Natural killer cell (primary cell): ENCODE measurements at regions not wholly inside any gene's neighbourhood (a gene's known extent, or its start where the extent isn't known, plus 50 kb on each side); places are given as distances from the start of the nearest gene placed in this dataset.

Source experiments
- ATAC-seq, 3 donors: fragments of 150-1000 bp in 2 of 3; fragments of 200-7000 bp in 1 of 3; cut with Tn5 transposase; 1 replicate in 1 of 3; 2 replicates in 2 of 3; pipeline ENCODE4 v1.10.0; 2021; ENCODE audit warnings: mild to moderate bottlenecking in 2 of 3, moderate library complexity in 2 of 3
- DNase-seq, 2 donors: peaks; one replicate each; pipeline versions ENCODE4 v3.0.0 to v3.0.0-alpha.2; 2013 to 2021; ENCODE audit warnings: mixed read lengths in 1 of 2
- H3K27ac ChIP-seq: one replicate; pipeline ENCODE4 v1.5.1; 2013; ENCODE audit warnings: mild to moderate bottlenecking, low read length
- H3K27me3 ChIP-seq: one replicate; pipeline ENCODE4 v1.6.1; 2013; ENCODE audit warnings: low read length; ENCODE audit not compliant: control insufficient read depth, insufficient read depth
- H3K36me3 ChIP-seq: one replicate; pipeline ENCODE4 v1.6.1; 2013; ENCODE audit warnings: low read length; ENCODE audit not compliant: control insufficient read depth, insufficient read depth
- H3K4me1 ChIP-seq: one replicate; pipeline ENCODE4 v1.6.1; 2013; ENCODE audit warnings: low read length; ENCODE audit not compliant: control insufficient read depth, insufficient read depth
- H3K4me3 ChIP-seq: one replicate; pipeline ENCODE4 v1.5.1; 2013; ENCODE audit warnings: low read length
- H3K9me3 ChIP-seq: one replicate; pipeline ENCODE4 v1.6.1; 2013; ENCODE audit warnings: low read length; ENCODE audit not compliant: control insufficient read depth, insufficient read depth
- H3K27ac Mint-ChIP-seq, 2 donors: one replicate each; pipeline ENCODE4 v1.8.0; 2022; ENCODE audit warnings: mild to moderate bottlenecking in 2 of 2, mixed read lengths in 2 of 2, moderate library complexity in 1 of 2
- H3K27me3 Mint-ChIP-seq, 2 donors: one replicate each; pipeline ENCODE4 v1.8.0; 2022; ENCODE audit warnings: low read depth in 2 of 2, mixed read lengths in 2 of 2
- H3K36me3 Mint-ChIP-seq: one replicate; pipeline ENCODE4 v1.8.0; 2022; ENCODE audit warnings: mixed read lengths
- H3K4me1 Mint-ChIP-seq, 2 donors: one replicate each; pipeline ENCODE4 v1.8.0; 2022; ENCODE audit warnings: mixed read lengths in 2 of 2
- H3K4me3 Mint-ChIP-seq: one replicate; pipeline ENCODE4 v1.8.0; 2022; ENCODE audit warnings: mild to moderate bottlenecking, moderate library complexity, mixed read lengths
- H3K9me3 Mint-ChIP-seq, 2 donors: one replicate each; pipeline ENCODE4 v1.8.0; 2022; ENCODE audit warnings: mixed read lengths in 2 of 2
- WGBS: methylation state at CpG from one replicate; pipeline ENCODE4 v1.1.7; 2013; ENCODE audit warnings: missing lambda C conversion rate; ENCODE audit not compliant: insufficient coverage; 5-methylcytosine and 5-hydroxymethylcytosine counted together
- intact Hi-C: fragments of 100-400 bp; cut with micrococcal nuclease; formaldehyde crosslinking; loops from one replicate; pipeline ENCODE4 v1.14.2; 2022
- TF ChIP-seq, protein P1 (sequence below): fragments of 200-600 bp; IDR thresholded peaks from one replicate; pipeline ENCODE4 v1.8.0; 2022; ENCODE audit warnings: antibody characterized with exemption

DNA sequence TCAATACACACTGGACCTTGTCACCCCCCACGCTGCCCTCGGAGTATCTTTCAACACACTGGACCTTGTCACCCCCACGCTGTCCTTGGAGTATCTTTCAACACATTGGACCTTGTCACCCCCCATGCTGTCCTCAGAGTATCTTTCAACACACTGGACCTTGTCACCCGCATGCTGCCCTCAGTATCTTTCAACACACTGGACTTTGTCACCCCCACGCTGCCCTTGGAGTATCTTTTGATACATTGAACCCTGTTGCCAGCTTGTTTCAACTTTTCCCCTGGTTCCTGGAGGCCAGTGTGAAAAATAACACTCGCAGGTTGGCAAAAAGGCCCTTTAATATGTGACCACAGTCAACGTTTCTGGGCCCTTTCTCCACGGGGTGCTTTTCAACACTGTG, 247.8 kb downstream of the TEX29 start:
- no peaks in the 10 kb centered on the region for H3K4me1 ChIP-seq
- ATAC-seq (no peak), DNase-seq (no peak)
- no peak overlapping the region for H3K27ac ChIP-seq
- intact Hi-C loops = no loop called here
- WGBS = 70% methylated on average over 8 of the region's 8 CpGs
- Mint-ChIP-seq H3K27ac (no peak overlapping the region), H3K4me1 (no peaks in the 10 kb centered on the region), H3K9me3 (peaks cover 0 to 2% of the 10 kb centered on the region in 2 donors), H3K4me3 (no peak overlapping the region), H3K36me3 (no peaks in the 10 kb centered on the region), H3K27me3 (peaks cover 3 to 27% of the 10 kb centered on the region in 2 donors)
- no peak overlapping the region for H3K4me3 ChIP-seq
- H3K27me3 ChIP-seq = no peaks in the 10 kb centered on the region
- H3K36me3 ChIP-seq = no peaks in the 10 kb centered on the region
- H3K9me3 ChIP-seq = peaks cover 4% of the 10 kb centered on the region
- TF ChIP-seq, protein P1, sequence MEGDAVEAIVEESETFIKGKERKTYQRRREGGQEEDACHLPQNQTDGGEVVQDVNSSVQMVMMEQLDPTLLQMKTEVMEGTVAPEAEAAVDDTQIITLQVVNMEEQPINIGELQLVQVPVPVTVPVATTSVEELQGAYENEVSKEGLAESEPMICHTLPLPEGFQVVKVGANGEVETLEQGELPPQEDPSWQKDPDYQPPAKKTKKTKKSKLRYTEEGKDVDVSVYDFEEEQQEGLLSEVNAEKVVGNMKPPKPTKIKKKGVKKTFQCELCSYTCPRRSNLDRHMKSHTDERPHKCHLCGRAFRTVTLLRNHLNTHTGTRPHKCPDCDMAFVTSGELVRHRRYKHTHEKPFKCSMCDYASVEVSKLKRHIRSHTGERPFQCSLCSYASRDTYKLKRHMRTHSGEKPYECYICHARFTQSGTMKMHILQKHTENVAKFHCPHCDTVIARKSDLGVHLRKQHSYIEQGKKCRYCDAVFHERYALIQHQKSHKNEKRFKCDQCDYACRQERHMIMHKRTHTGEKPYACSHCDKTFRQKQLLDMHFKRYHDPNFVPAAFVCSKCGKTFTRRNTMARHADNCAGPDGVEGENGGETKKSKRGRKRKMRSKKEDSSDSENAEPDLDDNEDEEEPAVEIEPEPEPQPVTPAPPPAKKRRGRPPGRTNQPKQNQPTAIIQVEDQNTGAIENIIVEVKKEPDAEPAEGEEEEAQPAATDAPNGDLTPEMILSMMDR = no peak

DNA sequence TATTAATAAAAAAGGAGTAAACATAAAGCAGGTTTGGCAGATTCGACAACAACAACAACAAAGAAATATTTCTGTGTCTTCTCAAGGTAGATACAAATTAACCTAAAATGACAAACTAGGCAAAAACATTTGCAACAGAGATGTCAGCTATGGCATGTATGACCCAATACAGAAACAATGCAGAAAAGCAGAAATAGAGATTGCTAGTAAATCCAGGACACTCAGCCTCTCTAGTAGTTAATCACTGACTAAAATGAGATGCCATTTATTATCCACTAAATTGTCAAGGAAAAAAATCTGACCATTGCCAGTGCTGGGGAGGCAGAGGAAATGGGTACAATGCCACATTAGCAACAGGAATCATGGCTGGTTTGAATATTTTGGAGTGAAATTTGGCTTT, 250.5 kb downstream of the TEX29 start:
- WGBS = 80% methylated on average over 1 of the region's 1 CpG
- intact Hi-C loops = no loop called here
- peaks cover 5 to 14% of the 10 kb centered on the region in 2 donors for H3K9me3 Mint-ChIP-seq
- no peak for ATAC-seq
- peaks cover 14% of the 10 kb centered on the region for H3K36me3 Mint-ChIP-seq
- Histone ChIP-seq H3K4me3 (no peak overlapping the region), H3K9me3 (peaks cover 18% of the 10 kb centered on the region), H3K4me1 (no peaks in the 10 kb centered on the region), H3K27me3 (no peaks in the 10 kb centered on the region), H3K36me3 (no peaks in the 10 kb centered on the region), H3K27ac (no peak overlapping the region)
- no peak overlapping the region for H3K4me3 Mint-ChIP-seq
- peaks cover 3 to 14% of the 10 kb centered on the region in 2 donors for H3K27me3 Mint-ChIP-seq
- no peaks in the 10 kb centered on the region for H3K4me1 Mint-ChIP-seq
- TF ChIP-seq, protein P1 = no peak
- H3K27ac Mint-ChIP-seq = no peak overlapping the region
- no peak for DNase-seq

DNA sequence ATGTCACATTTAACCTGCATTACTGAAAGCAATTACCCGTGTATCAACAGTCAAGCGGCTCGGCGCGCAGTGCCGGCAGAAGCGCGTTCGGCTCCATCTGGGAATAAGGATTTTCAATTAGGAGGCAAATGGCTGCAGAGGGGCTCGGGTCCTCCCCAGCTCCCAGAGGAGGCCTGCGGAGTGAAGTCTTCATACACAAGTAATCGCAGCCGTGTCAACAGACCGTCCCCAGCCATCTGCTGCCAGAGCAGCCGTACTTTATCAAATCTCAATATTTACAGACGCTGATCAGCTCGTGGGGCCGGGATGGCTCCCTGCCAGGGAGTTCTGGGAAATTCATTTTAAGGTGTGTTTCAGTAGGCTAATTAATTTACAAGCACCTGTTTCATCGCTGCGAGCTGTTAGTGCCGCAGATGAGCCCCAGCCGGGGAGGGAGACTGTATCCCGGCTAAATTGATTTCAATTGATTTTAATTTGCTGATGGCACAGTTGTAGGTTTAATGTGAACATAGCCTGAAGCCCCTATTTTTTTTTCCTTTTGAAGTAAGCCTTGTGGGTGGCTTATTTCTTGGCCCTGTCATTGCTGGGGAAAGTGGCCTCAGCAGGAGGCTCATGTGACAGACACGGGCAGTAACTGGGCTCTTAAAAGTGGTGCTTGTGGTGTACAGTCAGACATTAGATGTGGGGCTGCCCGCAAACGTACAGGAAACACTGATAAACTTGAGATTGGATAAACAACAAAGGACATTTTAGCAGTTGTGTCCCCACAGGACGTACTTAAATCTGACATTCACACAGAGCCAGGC, 252.7 kb downstream of the TEX29 start:
- intact Hi-C loops = no loop called here
- H3K9me3 ChIP-seq = peaks cover 18% of the 10 kb centered on the region
- DNase-seq = no peak
- no peak overlapping the region for H3K27ac ChIP-seq
- Mint-ChIP-seq H3K27ac (no peak overlapping the region), H3K9me3 (peaks cover 5 to 14% of the 10 kb centered on the region in 2 donors), H3K4me3 (no peak overlapping the region), H3K36me3 (peaks cover 14% of the 10 kb centered on the region), H3K27me3 (peaks cover 3 to 14% of the 10 kb centered on the region in 2 donors), H3K4me1 (no peaks in the 10 kb centered on the region)
- ATAC-seq = no peak
- WGBS = 94% methylated on average over 27 of the region's 27 CpGs
- no peak overlapping the region for H3K4me3 ChIP-seq
- TF ChIP-seq, protein P1 = no peak
- H3K27me3 ChIP-seq = no peaks in the 10 kb centered on the region
- no peaks in the 10 kb centered on the region for H3K36me3 ChIP-seq
- H3K4me1 ChIP-seq = no peaks in the 10 kb centered on the region

DNA sequence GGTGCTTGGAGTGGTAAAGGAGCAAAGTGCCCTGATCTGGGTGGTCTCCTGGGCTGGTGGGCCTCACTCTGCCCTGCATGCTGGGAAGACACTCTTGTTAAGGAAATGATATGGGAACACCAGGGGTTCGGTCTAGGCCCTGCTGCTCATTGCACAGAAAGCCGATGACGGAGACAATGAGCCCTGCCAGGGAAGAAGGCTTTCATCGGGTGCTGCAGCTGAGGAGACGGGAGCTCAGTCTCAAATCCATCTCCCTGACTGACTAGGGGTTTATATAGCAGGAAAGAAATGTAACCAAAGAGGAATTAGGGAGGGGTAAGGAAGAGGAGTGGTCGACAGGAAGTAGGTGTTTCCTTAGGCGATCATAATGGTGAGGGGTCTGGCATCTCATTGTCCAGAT, 253.4 kb downstream of the TEX29 start:
- no peak for ATAC-seq
- Mint-ChIP-seq H3K9me3 (peaks cover 5 to 14% of the 10 kb centered on the region in 2 donors), H3K4me1 (no peaks in the 10 kb centered on the region), H3K27me3 (peaks cover 1 to 11% of the 10 kb centered on the region in 2 donors), H3K27ac (no peak overlapping the region), H3K36me3 (peaks cover 14% of the 10 kb centered on the region), H3K4me3 (no peak overlapping the region)
- WGBS = 94% methylated on average over 7 of the region's 7 CpGs
- H3K4me3 ChIP-seq = no peak overlapping the region
- H3K9me3 ChIP-seq = peaks cover 18% of the 10 kb centered on the region
- intact Hi-C loops = no loop called here
- no peaks in the 10 kb centered on the region for H3K27me3 ChIP-seq
- no peaks in the 10 kb centered on the region for H3K4me1 ChIP-seq
- no peak overlapping the region for H3K27ac ChIP-seq
- DNase-seq = no peak
- TF ChIP-seq, protein P1 = no peak
- H3K36me3 ChIP-seq = no peaks in the 10 kb centered on the region
